Progenitor cell of endocrine pancreas (in vitro differentiated cells): ENCODE measurements at regions not wholly inside any gene's neighbourhood (a gene's known extent, or its start where the extent isn't known, plus 50 kb on each side); places are given as distances from the start of the nearest gene placed in this dataset.

Source experiments
- DNase-seq: peaks from one replicate; pipeline ENCODE4 v3.0.0; 2021; ENCODE audit warnings: low spot score; ENCODE audit not compliant: unreplicated experiment
- H3K27ac Mint-ChIP-seq: 2 replicates; pipeline ENCODE4 v1.8.0; 2021; ENCODE audit warnings: mild to moderate bottlenecking, moderate library complexity, mixed read lengths
- H3K27me3 Mint-ChIP-seq: 2 replicates; pipeline ENCODE4 v1.8.0; 2021; ENCODE audit warnings: mixed read lengths
- H3K36me3 Mint-ChIP-seq: 2 replicates; pipeline ENCODE4 v1.8.0; 2022; ENCODE audit warnings: mixed read lengths; ENCODE audit not compliant: insufficient read depth
- H3K4me1 Mint-ChIP-seq: 2 replicates; pipeline ENCODE4 v1.8.0; 2021; ENCODE audit warnings: low read depth, mixed read lengths
- H3K4me3 Mint-ChIP-seq: 2 replicates; pipeline ENCODE4 v1.8.0; 2021; ENCODE audit warnings: low read depth, mild to moderate bottlenecking, moderate library complexity, mixed read lengths
- H3K9me3 Mint-ChIP-seq: 2 replicates; pipeline ENCODE4 v1.8.0; 2021; ENCODE audit warnings: low read depth, mixed read lengths
- CTCF ChIP-seq: fragments of 200-600 bp; sonication (generic); IDR thresholded peaks from one replicate; pipeline ENCODE4 v1.5.0; 2021; ENCODE audit warnings: antibody characterized with exemption, mild to moderate bottlenecking; ENCODE audit not compliant: unreplicated experiment

DNA sequence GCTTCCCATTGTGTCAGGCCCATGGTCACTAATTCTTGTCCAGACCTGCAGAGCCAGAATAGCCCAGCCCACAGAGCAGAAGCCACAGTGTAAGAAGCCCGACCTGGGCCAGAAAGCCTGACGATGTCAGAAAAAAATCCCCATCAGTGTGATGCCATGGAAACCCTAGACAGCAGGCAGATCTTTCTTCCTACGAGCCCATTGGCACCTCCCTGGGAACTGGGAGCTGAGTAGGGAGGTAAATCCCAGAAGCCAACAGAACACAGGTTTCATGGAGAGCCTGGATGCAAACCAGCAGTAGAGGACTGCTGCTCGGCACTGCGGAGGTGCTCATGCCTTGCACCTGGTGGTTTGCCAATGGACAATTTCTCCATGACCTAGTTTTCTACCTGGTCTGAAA lies 82.2 kb upstream of the SLC22A16 start:
- no peaks in the 10 kb centered on the region for H3K9me3 Mint-ChIP-seq
- H3K4me3 Mint-ChIP-seq, result no peak overlapping the region
- DNase-seq, result no peak
- TF ChIP-seq CTCF, result no peak
- H3K27me3 Mint-ChIP-seq, result no peaks in the 10 kb centered on the region
- no peak overlapping the region for H3K27ac Mint-ChIP-seq
- no peaks in the 10 kb centered on the region for H3K36me3 Mint-ChIP-seq
- no peaks in the 10 kb centered on the region for H3K4me1 Mint-ChIP-seq

DNA sequence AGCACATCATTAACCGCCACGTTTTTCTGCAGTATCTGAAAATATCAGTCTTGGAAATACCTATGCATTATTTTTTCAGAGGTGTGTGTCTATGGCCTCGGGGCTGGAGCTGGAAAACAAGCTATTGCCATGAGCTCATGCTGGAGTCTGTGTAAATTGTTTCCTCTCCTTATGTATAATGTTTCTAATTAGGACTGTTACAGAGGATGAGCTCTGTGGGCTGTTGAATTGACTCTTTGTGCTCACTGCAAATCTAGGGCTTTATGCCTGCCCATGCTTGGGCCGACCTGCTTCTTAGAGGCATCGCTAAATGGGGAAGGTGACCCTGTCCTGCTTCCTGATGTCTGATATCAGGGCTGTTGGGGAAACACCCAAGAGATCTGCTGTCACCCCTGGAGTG lies 80.8 kb upstream of the SLC22A16 start:
- Mint-ChIP-seq H3K4me3 (no peak overlapping the region), H3K4me1 (no peaks in the 10 kb centered on the region), H3K9me3 (peaks cover 2% of the 10 kb centered on the region), H3K36me3 (no peaks in the 10 kb centered on the region), H3K27ac (no peak overlapping the region), H3K27me3 (no peaks in the 10 kb centered on the region)
- no peak for DNase-seq
- no peak for TF ChIP-seq CTCF

DNA sequence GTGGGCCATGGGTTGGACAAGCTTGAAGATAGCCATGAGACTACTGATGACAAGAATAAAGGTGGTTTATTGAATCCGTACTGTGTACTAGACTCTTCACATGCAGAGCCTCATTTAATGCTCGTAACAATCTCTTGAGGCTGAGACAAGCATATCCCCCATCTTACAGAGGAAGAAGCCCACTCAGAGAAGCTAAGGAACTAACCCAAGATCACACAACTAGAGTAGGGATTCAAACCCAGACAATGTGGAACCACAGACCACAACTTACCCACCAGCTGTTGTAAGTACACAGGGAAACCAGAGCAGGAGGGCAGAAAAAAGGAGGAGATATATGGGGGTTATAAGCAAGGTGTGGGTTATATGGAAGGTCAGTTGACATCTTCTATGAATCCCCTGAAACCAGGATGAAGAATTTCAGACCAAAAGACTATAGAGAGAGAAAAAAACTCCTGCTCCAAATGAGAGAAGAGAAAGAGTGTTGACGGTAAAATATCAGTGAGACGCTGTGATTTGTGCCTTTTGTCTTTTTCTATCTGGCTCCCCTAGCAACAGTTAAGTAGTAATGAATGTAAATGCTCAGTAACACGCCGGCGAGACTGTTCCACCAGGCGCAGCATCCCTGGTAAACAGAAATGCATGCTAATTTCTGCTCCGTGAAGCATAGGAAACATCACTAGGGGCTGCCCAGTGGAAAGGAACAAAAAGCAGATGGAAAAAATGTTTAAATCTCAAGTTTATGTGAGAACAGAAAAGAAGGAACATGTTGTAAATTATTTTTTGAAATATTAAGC lies 80.1 kb upstream of the SLC22A16 start:
- TF ChIP-seq CTCF, result no peak
- DNase-seq, result no peak
- H3K4me3 Mint-ChIP-seq, result no peak overlapping the region
- no peaks in the 10 kb centered on the region for H3K4me1 Mint-ChIP-seq
- no peak overlapping the region for H3K27ac Mint-ChIP-seq
- H3K36me3 Mint-ChIP-seq, result no peaks in the 10 kb centered on the region
- peaks cover 5% of the 10 kb centered on the region for H3K9me3 Mint-ChIP-seq
- no peaks in the 10 kb centered on the region for H3K27me3 Mint-ChIP-seq

- H3K9me3 Mint-ChIP-seq, result peaks cover 8% of the 10 kb centered on the region
- H3K36me3 Mint-ChIP-seq, result no peaks in the 10 kb centered on the region
- H3K27ac Mint-ChIP-seq, result no peak overlapping the region
- no peak for TF ChIP-seq CTCF
- no peaks in the 10 kb centered on the region for H3K4me1 Mint-ChIP-seq
- H3K27me3 Mint-ChIP-seq, result no peaks in the 10 kb centered on the region
- no peak overlapping the region for H3K4me3 Mint-ChIP-seq
- DNase-seq, result no peak
Observed at GRCh38 chr6:110554966-110555460, 78.6 kb upstream of the SLC22A16 start.

DNA sequence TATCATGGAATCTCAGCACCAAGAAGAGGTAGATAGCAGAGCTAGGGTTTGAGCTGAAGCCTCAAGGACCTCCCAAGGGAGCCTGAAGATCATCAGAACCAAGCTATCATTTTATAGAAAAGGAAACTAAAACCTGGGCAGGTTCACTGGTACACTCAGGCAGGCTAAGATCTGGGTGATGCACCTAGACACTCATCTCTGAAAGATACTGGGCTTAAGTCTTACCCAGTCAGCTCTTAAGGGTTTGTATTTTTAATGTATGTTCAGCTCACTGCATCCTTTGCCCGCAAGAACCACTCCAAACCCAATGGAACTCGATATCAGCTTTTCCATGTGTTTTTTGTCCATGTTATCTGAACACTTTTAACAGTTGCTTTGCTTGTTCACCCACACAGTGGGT lies 78.0 kb upstream of the SLC22A16 start:
- Mint-ChIP-seq H3K27ac (no peak overlapping the region), H3K36me3 (no peaks in the 10 kb centered on the region), H3K4me1 (no peaks in the 10 kb centered on the region), H3K27me3 (no peaks in the 10 kb centered on the region), H3K4me3 (no peak overlapping the region), H3K9me3 (peaks cover 8% of the 10 kb centered on the region)
- DNase-seq, result no peak
- TF ChIP-seq CTCF, result no peak
